ENCODE measurements at regions not wholly inside any gene's neighbourhood (a gene's known extent, or its start where the extent isn't known, plus 50 kb on each side); places are given as distances from the start of the nearest gene placed in this dataset.

DNA sequence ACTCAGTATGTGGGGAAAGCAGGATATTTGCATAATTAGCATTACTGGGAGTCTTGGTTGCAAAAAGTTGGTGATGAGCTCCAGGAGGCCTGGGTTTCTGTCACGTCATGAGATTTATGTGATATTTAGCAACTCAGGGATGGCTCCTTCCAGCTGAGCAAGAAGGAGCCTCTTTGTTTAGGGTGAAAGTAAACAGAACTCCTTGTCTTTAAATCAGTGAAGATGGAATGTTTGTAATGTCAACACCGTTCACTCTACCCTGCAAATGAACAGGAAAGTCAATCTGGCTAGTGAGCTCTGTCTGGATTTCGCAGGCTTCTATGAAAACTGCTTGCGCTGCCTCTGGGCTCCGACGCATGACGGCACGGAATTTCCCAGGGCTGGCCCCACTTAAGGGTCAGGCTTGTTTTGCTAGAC is 86.9 kb downstream of the PXDC1 start:
- TF ChIP-seq CTCF (IDR thresholded peaks at IDR 0.05) (no peak), POLR2A (IDR thresholded peaks at IDR 0.05) (no peak)
